GM12875 (cell line): ENCODE measurements at regions not wholly inside any gene's neighbourhood (a gene's known extent, or its start where the extent isn't known, plus 50 kb on each side); places are given as distances from the start of the nearest gene placed in this dataset.

Experiments used
- H3K4me3 ChIP-seq: one replicate; pipeline ENCODE4 v1.5.1; 2011; ENCODE audit warnings: low read depth, low read length, control low read depth
- TF ChIP-seq, protein P1 (sequence below): IDR thresholded peaks from 2 replicates; pipeline ENCODE4 v1.5.1; 2011; ENCODE audit warnings: low read depth, mild to moderate bottlenecking, control low read depth, inconsistent platforms, low read length, moderate library complexity, borderline replicate concordance; ENCODE audit not compliant: insufficient read depth

GRCh38 chr7:113784316-113784715 lies 134.5 kb downstream of the PPP1R3A start:
- no peak overlapping the region for H3K4me3 ChIP-seq
- TF ChIP-seq, protein P1, sequence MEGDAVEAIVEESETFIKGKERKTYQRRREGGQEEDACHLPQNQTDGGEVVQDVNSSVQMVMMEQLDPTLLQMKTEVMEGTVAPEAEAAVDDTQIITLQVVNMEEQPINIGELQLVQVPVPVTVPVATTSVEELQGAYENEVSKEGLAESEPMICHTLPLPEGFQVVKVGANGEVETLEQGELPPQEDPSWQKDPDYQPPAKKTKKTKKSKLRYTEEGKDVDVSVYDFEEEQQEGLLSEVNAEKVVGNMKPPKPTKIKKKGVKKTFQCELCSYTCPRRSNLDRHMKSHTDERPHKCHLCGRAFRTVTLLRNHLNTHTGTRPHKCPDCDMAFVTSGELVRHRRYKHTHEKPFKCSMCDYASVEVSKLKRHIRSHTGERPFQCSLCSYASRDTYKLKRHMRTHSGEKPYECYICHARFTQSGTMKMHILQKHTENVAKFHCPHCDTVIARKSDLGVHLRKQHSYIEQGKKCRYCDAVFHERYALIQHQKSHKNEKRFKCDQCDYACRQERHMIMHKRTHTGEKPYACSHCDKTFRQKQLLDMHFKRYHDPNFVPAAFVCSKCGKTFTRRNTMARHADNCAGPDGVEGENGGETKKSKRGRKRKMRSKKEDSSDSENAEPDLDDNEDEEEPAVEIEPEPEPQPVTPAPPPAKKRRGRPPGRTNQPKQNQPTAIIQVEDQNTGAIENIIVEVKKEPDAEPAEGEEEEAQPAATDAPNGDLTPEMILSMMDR, result no peak

DNA sequence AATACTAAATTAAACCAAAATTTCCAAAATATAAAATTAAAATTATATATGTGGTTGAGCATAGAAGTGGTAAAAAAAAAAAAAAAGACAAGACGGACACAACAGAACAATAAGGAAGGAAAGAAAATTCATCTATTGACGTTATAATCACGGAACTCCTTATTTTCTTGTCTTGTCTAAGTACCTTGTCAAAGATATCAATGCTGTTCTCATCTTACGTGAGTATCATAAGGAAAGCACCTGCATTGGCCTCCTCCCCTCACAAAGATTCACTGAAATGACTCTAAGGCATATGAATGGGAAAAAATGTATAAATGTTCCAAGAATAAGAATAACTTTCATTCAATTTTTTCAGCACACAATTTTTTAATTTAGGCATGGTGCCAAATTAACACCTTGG lies 135.4 kb downstream of the PPP1R3A start:
- no peak overlapping the region for H3K4me3 ChIP-seq
- TF ChIP-seq, protein P1, result no peak

DNA sequence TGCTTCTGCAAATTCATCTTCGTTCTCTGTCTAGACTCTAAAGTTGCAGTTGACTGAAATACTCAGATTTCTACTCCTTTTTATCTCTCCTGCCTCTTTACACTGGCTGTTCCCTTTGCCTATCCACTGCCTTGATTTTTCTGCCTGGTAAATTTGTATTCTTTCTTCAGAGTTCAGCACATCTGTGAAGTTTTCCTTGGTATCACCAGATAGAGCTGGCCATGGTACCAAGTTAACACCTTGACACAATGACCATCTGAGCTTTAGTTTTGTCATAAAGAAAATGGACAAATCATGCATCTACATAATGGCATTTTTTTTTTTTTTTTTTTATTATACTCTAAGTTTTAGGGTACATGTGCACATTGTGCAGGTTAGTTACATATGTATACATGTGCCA lies 143.0 kb downstream of the PPP1R3A start:
- TF ChIP-seq, protein P1, result no peak
- H3K4me3 ChIP-seq, result no peak overlapping the region

DNA sequence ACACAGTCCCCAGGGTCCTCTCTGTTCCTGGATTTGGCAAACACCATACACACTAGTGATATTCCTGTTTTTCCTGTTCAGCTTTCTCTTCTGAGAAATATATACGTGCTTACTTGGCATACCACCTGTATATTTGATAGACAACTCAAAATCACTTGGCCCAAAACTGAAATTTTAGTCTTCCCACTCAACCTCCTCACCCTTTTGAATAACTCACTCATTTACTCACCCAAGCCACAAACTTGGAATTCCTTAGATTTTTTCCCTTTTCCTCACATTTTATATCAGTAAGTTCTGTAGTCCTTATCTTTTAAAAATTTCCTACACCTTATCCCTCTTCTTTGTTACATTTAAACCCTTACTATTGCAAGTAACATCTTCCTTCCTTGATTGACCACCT lies 143.4 kb downstream of the PPP1R3A start:
- TF ChIP-seq, protein P1, result no peak

DNA sequence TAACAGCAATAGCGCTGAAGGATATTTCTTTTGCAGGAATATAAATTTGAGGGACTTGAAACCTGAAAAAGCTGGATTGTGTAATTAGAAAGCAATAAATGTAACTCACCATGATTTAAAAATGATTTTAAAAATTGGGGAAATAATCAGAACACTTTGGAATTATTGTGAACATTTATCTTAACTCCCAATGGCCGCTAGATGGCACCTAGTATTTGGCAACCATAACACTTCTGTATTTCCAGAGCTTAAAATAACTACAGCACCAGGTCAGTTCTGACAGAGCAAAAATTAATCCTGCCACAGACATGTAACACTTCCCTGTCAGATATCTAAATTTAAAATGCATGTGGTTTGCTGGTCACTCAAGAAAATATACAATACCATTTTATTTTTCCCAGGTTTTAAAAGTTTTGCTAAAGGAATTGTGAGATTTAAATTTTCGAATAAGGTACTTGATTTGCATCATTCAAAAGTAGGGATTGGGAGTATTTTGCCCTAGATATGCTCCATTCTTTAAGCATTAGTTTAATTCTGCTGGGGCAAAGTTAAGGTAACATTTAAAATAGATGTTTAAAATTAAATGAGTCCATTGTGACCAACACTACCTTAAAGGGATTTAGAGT lies 144.5 kb downstream of the PPP1R3A start:
- TF ChIP-seq, protein P1, result peak; percentile 58; the same call in 1 of the 2 replicates

More for the DNA sequence above, 143.4 kb downstream of the PPP1R3A start:
- H3K4me3 ChIP-seq, result no peak overlapping the region

DNA sequence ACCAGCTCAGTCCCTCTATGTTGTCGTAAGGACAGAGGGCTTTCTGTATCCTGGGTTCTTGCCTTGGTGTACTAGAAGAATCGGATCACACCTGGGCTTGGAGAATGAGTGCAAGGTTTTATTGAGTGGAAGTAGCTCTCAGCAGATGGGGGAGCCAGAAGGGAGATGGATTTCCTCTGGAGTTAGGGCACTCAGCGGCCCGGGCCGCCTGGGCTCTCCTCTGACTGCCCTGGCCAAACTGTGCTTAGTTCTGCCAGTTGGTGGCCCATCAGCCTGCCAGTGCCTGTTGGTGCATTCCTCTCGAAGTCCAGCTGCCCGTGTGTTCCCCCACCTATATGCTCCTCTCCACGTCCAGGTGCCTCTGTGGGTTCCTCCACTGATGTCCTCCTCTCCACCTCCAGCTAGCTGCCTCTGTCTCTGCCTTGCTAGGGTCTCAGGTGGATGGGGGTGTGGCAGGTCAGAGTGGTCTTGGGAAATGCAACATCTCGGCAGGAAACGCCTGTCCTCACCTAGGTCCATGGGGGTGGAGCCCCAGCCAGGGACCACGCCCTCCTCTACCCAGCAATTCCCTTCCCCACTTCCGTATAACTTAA lies 148.6 kb downstream of the PPP1R3A start:
- TF ChIP-seq, protein P1, result no peak
- H3K4me3 ChIP-seq, result no peak overlapping the region

More for the DNA sequence above, 144.5 kb downstream of the PPP1R3A start:
- no peak overlapping the region for H3K4me3 ChIP-seq

- TF ChIP-seq, protein P1, result no peak
- H3K4me3 ChIP-seq, result no peak overlapping the region
These were observed 150.4 kb downstream of the PPP1R3A start for GRCh38 chr7:113768387-113768786.
